HG03442 (cell line): ENCODE measurements at regions not wholly inside any gene's neighbourhood (a gene's known extent, or its start where the extent isn't known, plus 50 kb on each side); places are given as distances from the start of the nearest gene placed in this dataset.

Experiments used
- ATAC-seq: cut with Tn5 transposase; IDR thresholded peaks from one replicate; pipeline ENCODE4 v1.9.1; 2021; ENCODE audit warnings: mild to moderate bottlenecking, moderate library complexity; ENCODE audit not compliant: unreplicated experiment

- ATAC-seq = no peak
Observed at GRCh38 chr6:167437888-167438484, 113.1 kb downstream of the TTLL2 start.

DNA sequence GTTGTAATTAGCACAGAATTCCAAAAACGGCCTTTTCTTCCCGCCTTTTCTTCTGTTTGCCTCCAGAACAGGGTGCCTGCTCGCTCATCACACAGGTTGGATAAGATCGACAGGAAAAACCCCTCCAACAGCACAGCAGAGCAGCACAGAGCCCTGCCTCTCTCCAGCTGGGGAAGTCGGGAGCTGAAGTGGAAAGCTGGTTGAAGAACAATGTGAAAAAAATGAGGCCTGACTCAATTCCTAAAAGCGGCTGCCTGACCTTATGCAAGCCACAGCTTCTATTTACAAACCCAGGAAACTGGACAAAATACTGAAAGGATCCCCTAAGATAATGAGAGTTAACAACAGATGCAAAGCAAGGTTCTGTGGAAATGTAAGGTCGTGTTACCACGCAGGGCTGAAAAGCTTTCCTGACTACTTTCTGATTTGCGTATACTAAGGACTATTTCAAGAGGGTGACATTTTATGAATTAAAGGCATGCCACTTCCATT is 116.9 kb downstream of the TTLL2 start:
- no peak for ATAC-seq

DNA sequence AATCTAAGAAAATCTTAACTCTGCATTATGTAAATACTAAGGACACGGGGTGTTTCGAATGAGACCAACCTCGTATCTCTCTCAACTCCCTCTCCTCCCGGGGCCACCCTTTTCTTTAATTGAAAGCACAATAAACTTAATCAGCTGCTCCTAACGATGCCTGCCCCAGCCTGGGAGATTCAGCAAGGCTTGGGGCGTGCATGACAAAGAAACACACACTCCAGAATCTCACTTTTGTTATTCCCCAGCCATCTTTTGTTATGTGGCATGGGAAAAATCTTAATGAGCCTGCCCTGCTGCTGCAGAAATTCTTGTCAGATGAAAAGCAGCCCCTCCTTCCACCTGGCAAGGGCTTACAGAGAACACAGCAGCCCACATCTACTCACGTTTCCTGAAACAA is 117.4 kb downstream of the TTLL2 start:
- ATAC-seq = no peak

- no peak for ATAC-seq
Observed at GRCh38 chr6:167442796-167443680, 118.2 kb downstream of the TTLL2 start.

DNA sequence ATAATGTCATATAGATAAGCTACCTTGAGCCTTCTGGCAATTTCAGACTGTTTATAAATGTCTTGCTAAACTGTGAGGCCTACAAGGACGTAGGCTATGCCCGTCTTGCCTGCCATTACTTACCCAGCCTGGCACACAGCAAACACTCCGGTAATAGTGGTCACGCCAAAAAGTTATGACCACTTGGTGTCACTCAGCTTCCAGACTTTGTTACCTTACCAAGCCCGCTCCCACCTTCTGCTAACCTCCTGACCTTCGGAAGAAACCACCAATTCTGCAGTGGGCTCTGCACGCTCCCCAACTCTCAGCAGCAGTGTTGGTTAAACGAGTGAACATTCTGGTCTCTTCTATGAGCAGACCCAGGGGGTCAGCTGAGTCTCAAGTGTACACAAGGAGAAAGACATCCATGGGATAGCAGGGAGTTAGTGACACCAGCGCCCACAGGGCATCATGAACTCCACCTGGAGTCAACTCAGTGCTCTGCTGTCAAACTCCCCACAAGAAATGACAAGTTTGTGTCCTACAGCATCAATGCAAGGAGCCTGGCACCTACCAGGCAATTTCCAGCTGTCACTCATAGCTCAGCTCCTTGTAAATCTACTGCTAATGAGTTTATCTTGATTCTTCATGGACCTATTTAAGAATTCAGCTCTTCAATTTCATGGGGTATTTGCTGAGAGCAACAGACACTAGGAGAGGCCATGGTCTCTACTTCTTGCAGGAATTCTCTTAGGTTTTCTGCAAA is 119.9 kb downstream of the TTLL2 start:
- ATAC-seq = no peak

GRCh38 chr6:167445568-167445967 is 120.7 kb downstream of the TTLL2 start:
- ATAC-seq = no peak

DNA sequence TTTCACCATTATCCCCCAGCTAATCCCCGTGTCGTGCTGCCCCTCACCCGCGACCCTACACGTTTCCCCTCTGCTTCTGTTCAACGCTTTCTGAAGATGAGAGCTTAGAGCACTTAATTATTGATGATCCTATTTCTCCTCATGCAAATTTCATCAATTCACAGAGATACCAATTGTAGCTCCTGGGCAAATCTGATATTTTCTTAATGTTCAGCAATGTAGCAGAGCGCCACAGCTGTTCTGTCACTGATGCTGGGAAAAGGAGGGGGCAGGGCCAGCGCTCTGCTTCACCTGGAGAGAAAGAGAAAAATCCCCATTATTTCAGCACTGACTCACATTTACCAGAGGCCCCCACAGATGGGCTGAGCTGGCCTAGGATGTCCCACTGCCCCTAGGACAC is 121.2 kb downstream of the TTLL2 start:
- ATAC-seq = no peak

DNA sequence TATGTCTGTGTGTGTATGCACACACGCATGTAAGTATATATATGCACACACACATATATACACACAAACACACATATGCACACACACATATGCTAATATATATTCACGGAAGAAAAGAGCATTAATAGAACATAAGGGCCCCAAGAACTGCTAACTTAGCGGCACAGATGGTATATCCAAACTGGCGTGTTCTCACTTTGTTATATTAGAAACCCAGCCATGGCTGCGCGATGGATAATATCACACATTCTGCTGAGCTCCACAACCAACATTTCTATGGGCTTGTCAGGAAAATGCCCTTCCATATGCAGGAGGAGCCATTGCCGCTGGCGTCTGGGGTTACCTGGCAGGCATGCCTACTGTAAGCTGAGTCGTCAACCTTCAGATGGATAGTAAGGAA is 122.1 kb downstream of the TTLL2 start:
- no peak for ATAC-seq

DNA sequence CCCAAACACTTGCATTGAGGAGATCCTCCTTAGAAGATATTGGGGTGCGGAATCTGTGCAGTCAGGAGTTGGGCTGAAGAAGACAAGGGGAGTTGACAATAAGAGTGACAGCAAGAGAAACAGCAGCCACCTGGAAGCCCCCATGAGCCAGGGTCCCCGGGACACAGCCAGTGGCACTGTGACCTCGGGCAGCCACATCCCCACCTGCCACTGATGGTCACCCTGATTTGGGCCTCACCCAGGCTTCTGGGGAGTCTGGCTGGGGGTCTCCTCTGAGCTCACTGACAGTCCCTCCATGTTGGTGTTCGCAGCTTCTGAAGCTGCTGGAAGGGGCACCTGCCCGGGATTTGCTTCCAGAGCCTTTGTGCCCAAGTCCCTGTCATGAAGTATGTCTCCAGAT is 123.5 kb downstream of the TTLL2 start:
- no peak for ATAC-seq

DNA sequence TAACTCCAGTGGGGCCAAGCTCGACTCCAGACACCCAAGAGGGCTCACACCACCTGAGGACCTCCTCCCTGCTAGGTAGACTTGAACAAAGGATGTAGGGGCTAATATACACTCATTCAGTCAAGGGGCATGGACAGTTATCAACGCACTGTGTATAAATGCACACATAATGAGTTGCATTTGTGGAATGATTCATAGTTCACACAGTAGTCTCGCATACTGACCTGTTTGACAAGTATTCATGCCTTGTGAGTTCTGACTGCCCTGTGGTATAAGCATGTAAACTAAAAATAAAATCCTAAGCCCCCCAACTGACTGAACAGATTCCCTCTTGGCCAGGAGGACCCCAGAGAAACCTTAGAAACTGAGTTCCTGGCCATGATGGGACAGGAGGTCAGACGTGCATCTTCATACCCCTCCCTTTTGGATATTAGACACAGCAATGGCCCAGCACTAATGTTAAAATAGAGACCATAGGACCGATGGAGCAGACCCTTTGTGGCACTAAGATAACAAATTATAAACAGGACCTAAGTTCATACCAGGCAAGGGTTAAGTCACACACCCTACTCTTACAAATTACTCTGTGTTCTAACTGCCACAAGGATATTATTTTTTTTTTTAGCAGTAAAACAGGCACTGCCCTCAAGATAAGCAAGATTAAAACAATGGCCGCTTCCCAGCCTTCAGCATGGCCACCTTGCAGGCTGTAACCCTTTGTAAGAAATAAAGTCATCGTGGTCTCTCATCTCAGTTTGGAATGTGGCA is 124.4 kb downstream of the TTLL2 start:
- ATAC-seq = no peak

DNA sequence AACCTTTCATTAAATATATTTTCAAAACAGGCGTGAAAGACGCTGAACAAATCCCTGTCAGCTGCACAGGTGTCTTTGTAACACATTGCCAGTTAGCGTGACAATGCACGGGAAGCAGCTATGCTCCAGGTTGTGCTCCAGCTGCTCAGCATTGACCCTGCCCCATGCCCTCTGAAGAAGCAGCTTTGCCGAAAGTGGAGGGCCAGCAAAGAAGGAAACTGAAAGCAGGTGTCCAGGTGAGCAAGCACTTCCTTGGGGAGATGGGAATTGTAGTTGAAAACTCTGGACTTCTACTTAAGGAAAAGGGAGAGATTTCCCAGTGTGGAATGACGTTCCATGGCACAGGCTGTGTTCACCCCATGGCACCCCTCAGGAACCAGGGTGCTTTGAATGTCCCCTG is 125.7 kb downstream of the TTLL2 start:
- ATAC-seq = no peak

GRCh38 chr6:167452338-167453081 is 127.6 kb downstream of the TTLL2 start:
- ATAC-seq = no peak

DNA sequence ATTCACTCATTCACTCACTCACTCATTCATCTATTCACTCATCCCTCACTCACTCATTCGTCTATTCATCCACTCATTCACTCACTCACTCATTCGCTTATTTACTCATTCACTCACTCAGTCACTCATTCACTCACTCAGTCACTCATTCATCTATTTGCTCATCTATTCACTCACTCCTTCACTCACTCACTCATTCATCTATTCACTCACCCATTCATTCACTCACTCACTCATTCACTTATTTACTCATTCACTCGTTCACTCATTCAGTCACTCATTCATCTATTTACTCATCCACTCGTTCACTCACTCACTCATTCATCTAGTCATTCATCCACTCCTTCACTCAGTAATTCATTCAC is 128.2 kb downstream of the TTLL2 start:
- ATAC-seq = no peak

DNA sequence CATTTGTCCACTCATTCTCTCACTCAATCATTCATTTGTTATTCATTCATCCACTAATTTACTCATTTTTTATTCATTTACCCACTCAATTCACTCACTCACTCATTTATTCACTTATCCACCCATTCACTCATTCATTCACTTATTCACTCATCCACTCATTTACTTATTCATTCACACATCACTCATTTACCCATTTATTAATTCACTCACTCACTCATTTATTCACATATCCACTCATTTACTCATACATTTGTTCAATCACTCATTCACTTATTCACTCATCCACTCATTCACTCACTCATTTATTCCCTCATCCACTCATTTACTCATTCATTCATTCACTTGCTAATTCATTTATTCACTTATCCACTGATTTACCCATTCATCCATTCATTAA is 129.1 kb downstream of the TTLL2 start:
- no peak for ATAC-seq

- ATAC-seq = no peak
Observed at GRCh38 chr6:167455371-167455770, 130.5 kb downstream of the TTLL2 start.

GRCh38 chr6:167462514-167463312 is 137.8 kb downstream of the TTLL2 start:
- no peak for ATAC-seq

- ATAC-seq = no peak
Observed at GRCh38 chr6:167464177-167464576, 139.3 kb downstream of the TTLL2 start.

GRCh38 chr6:167465482-167465881 is 140.6 kb downstream of the TTLL2 start:
- no peak for ATAC-seq

DNA sequence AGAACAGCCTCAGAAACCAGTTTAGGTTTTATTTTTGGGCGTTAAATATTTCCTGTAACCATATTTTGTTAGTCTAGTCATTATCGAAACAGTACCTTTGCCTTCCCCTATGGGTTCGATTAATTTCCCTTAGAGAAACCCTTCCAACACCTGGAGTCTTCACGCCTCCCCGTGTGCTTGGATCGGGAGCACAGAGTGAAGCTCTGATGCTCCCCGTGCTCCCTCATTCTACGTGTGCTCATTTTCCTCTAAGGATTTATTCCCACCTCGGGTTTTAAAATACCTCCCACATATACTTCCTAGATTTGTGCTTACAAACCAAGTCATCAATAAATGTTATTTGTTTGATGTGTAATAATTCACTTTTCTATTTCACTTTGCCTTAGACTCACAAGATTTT is 142.4 kb downstream of the TTLL2 start:
- ATAC-seq = no peak
